GM12875 (cell line): ENCODE measurements at regions not wholly inside any gene's neighbourhood (a gene's known extent, or its start where the extent isn't known, plus 50 kb on each side); places are given as distances from the start of the nearest gene placed in this dataset.

Experiments
- H3K4me3 ChIP-seq: one replicate; pipeline ENCODE4 v1.5.1; 2011; ENCODE audit warnings: low read depth, low read length, control low read depth
- TF ChIP-seq, protein P1 (sequence below): IDR thresholded peaks from 2 replicates; pipeline ENCODE4 v1.5.1; 2011; ENCODE audit warnings: low read depth, mild to moderate bottlenecking, control low read depth, inconsistent platforms, low read length, moderate library complexity, borderline replicate concordance; ENCODE audit not compliant: insufficient read depth

DNA sequence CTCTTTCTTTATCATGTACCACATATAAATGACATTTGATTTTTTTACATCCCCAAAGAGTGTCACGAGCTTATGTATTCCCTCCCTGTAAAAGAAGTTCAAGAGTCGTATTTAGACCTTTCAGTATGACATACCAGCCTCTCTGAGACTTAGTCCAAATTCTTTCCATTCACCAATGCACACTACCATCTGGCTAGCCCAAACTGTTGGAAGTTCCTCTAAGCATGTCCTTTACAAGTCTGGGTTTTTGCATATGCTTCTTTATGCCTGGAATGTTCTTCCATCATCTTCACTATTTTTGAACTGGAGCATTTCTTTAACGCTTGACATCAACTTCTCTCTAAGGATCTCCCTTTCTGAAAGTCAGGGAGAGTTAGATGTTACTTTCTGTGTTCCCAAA, 68.5 kb upstream of the RGS6 start:
- TF ChIP-seq, protein P1, sequence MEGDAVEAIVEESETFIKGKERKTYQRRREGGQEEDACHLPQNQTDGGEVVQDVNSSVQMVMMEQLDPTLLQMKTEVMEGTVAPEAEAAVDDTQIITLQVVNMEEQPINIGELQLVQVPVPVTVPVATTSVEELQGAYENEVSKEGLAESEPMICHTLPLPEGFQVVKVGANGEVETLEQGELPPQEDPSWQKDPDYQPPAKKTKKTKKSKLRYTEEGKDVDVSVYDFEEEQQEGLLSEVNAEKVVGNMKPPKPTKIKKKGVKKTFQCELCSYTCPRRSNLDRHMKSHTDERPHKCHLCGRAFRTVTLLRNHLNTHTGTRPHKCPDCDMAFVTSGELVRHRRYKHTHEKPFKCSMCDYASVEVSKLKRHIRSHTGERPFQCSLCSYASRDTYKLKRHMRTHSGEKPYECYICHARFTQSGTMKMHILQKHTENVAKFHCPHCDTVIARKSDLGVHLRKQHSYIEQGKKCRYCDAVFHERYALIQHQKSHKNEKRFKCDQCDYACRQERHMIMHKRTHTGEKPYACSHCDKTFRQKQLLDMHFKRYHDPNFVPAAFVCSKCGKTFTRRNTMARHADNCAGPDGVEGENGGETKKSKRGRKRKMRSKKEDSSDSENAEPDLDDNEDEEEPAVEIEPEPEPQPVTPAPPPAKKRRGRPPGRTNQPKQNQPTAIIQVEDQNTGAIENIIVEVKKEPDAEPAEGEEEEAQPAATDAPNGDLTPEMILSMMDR, result no peak

More for the DNA sequence above, 68.5 kb upstream of the RGS6 start:
- no peak overlapping the region for H3K4me3 ChIP-seq
